ENCODE measurements at regions not wholly inside any gene's neighbourhood (a gene's known extent, or its start where the extent isn't known, plus 50 kb on each side); places are given as distances from the start of the nearest gene placed in this dataset.
A peak's percentile ranks its signal among the peaks of the same experiment; 100 is the strongest.
"Not testable (repeated sequence)": the region's sequence is repeated elsewhere in the genome, so short reads cannot be mapped to it uniquely, and the experiment has no call there.

- DNase-seq (ENCODE audit: low read depth) = no peak
Observed at GRCh38 chr16:59878999-59879398, 1144.9 kb upstream of the GOT2 start.

DNA sequence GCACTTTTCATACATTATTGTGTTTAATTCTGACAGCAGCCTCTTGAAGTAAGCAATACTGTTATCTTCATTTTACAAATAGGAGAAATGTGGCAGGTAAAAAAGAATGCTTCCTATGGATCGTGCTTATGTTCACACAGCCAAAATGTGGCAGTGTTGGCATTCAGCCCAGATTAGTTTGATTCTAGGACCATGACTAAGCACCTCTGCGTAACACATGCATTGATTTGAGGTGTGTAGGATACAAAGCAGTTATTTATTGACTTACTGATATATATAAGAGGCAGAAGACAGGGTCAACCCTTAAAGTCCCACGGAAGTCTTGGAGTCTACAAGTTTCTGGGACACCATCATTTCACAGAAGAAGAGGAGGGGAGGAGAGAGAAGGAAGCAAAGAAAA, 1144.4 kb upstream of the GOT2 start:
- DNase-seq (ENCODE audit: low read depth) = peak; percentile 21

GRCh38 chr16:59864981-59865666, 1131.0 kb upstream of the GOT2 start:
- DNase-seq (ENCODE audit: low read depth) = peak; percentile 27

GRCh38 chr16:59859676-59860402, 1125.7 kb upstream of the GOT2 start:
- DNase-seq (ENCODE audit: low read depth) = no peak

- no peak for DNase-seq (ENCODE audit: low read depth)
Observed at GRCh38 chr16:59854846-59855439, 1120.8 kb upstream of the GOT2 start.

- no peak for DNase-seq (ENCODE audit: low read depth)
Observed at GRCh38 chr16:59849716-59850115, 1115.6 kb upstream of the GOT2 start.

GRCh38 chr16:59848296-59848695, 1114.2 kb upstream of the GOT2 start:
- no peak for DNase-seq (ENCODE audit: low read depth)

- DNase-seq (ENCODE audit: low read depth) = no peak
Observed at GRCh38 chr16:59840169-59840568, 1106.1 kb upstream of the GOT2 start.

- DNase-seq (ENCODE audit: low read depth) = no peak
Observed at GRCh38 chr16:59826767-59827166, 1092.7 kb upstream of the GOT2 start.

GRCh38 chr16:59809488-59809887, 1075.4 kb upstream of the GOT2 start:
- not testable (repeated sequence) for DNase-seq (ENCODE audit: low read depth)

DNA sequence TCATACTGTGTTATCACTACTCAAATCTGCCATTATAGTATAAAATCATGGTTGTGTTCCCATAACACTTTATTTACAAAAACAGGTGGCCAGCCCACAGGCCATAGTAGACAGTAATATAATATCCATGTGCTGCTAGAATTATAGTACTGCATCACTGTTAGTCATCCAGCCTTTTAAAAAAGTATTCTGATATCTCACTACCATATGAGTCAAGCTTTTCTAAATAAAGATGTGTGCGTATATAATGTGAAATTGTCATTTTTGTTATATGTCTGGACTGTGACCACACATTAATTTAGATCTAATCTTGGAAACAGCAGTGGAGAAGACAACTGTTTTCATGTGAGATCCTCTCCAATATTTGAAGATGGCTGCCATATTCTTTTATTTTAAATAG, 1049.1 kb upstream of the GOT2 start:
- peak; percentile 56 for DNase-seq (ENCODE audit: low read depth)

GRCh38 chr16:59773330-59773729, 1039.2 kb upstream of the GOT2 start:
- DNase-seq (ENCODE audit: low read depth) = no peak

DNA sequence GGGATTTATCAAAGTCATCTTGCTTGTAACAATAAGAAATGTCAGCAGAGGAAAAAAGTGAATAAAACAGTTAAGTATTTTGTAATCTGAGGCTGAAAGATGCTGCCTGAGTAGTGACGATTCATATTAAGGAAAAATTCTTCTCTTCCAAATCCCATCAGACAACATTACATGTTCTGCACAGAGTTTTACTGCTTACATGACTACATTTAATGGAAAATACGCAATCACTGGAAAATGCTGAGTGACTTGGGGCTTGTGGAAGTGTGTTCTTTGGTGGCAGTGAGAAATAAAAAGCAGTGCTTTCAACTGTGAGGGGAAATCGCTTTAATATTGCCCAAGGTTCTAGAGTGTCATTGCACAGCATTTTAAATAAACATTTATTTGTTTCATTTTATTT, 1025.2 kb upstream of the GOT2 start:
- no peak for DNase-seq (ENCODE audit: low read depth)

DNA sequence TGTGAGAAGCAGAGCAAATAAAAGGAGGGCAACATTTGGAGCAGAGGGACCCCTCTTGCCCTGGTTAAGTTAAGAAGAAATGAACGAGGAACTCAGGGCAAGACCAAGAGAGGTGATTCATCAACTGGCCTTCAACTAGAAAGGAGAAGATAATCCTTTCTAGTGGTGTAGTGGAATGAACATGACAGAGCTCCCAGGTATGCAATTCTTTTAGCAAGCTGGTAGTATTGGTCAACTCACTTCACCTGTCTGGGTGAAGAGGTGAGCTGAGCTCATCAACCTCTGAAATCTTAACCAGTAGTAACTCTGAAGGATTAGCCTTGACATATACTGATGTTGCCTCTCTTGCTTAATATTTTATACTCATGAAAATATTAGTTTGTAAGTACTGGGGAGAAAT, 1024.7 kb upstream of the GOT2 start:
- no peak for DNase-seq (ENCODE audit: low read depth)

- no peak for DNase-seq (ENCODE audit: low read depth)
Observed at GRCh38 chr16:59754854-59755253, 1020.7 kb upstream of the GOT2 start.

GRCh38 chr16:59749662-59750336, 1015.7 kb upstream of the GOT2 start:
- no peak for DNase-seq (ENCODE audit: low read depth)

- no peak for DNase-seq (ENCODE audit: low read depth)
Observed at GRCh38 chr16:59748531-59748930, 1014.4 kb upstream of the GOT2 start.

DNA sequence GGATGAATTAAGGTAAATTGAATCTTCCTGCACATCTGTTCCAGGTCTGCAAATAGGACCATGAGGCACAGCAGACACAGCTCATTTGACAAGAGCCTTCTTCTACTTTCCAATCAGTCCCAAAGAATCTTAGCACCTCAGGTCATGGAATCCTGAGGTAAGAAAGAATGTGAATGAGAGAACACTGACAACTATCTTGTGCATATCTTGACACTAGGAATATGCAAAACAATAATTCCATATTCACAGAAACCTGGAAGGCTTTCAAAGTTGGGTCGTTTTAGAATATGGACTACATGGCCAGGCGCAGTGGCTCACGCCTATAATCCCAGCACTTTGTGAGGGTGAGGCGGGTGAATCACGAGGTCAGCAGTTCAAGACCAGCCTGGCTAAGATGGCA, 1009.4 kb upstream of the GOT2 start:
- no peak for DNase-seq (ENCODE audit: low read depth)

DNA sequence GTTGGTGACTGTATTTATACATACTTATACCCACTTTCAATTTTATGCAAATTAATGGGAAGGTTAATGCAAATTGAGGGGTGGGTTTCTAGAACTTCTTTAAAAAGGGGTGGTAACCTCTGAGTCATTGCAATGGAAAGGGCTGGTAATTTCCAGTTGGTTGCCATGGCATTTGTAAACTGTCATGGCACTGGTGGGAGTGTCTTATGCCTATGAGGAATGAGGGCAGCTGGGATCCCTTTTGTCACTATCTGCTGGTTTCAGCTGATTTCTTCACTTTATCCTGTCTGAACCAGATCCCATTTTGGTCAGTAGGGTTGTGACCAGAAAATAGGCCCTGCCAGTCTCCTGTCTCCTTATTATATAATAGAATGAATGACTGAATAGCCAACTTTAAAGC, 1006.7 kb upstream of the GOT2 start:
- DNase-seq (ENCODE audit: low read depth) = no peak

GRCh38 chr16:59737274-59737673, 1003.2 kb upstream of the GOT2 start:
- no peak for DNase-seq (ENCODE audit: low read depth)

DNA sequence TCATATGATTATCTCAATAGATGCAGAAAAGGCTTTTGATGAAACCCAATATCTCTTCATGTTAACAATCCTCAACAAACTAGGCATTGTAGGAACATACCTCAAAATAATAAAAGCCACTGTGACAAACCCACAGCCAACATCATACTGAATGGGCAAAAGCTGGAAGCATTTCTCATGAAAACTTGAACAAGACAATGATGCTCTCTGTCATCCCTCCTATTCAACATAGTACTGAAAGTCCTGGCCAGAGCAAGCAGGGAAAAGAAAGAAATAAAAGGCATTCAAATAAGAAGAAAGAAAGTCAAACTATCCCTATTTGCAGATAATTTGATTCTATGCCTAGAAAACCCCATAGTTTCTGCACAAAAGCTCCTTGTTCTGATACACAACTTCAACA, 999.2 kb upstream of the GOT2 start:
- DNase-seq (ENCODE audit: low read depth) = no peak

GRCh38 chr16:59729613-59730012, 995.5 kb upstream of the GOT2 start:
- DNase-seq (ENCODE audit: low read depth) = no peak

DNA sequence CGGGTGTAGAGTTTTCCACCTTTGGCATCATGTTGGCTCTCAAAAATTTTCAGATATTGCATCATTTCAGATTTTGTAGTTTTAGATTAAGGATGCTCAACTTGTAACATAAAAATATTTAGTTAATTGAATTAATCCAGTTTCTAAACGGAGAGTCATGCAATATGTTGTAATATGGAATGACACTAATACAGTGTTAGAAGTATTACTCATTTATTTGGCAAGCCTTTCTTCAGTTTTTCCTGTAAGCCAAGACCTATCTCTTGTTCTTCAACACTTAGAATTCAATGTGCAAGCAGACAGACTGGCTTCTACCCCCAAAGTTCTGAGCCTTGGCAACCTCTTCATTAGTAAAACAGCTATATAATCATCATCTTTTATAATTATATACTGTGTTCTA, 985.0 kb upstream of the GOT2 start:
- no peak for DNase-seq (ENCODE audit: low read depth)
